Colonic mucosa (tissue), 4 donors: ENCODE measurements at regions not wholly inside any gene's neighbourhood (a gene's known extent, or its start where the extent isn't known, plus 50 kb on each side); places are given as distances from the start of the nearest gene placed in this dataset.

Experiments
- DNase-seq: peaks from one replicate; pipeline ENCODE4 v3.0.0-alpha.2; 2020
- H3K27ac ChIP-seq: fragments of 200-600 bp; one replicate; pipeline ENCODE4 v1.8.0; 2021
- H3K27me3 ChIP-seq: fragments of 200-600 bp; one replicate; pipeline ENCODE4 v1.8.0; 2021
- H3K36me3 ChIP-seq: fragments of 200-600 bp; one replicate; pipeline ENCODE4 v1.8.0; 2021
- H3K4me1 ChIP-seq: fragments of 200-600 bp; one replicate; pipeline ENCODE4 v1.8.0; 2021; ENCODE audit warnings: mild to moderate bottlenecking
- H3K4me3 ChIP-seq: fragments of 200-600 bp; one replicate; pipeline ENCODE4 v1.8.0; 2021
- H3K9ac ChIP-seq, 2 donors: one replicate each; pipeline ENCODE4 v1.7.0; 2013; ENCODE audit warnings: control low read depth in 2 of 2, low read depth in 2 of 2, low read length in 2 of 2
- H3K9me3 ChIP-seq: fragments of 200-600 bp; one replicate; pipeline ENCODE4 v1.8.0; 2021
- intact Hi-C: fragments of 100-400 bp; cut with DNase I; formaldehyde crosslinking; loops from one replicate; pipeline ENCODE4 v1.14.1; 2022
- TF ChIP-seq, protein P1 (sequence below): fragments of 200-600 bp; IDR thresholded peaks from one replicate; pipeline ENCODE4 v1.8.0; 2022; ENCODE audit warnings: antibody characterized with exemption, mild to moderate bottlenecking
- donor health status: healthy.
- donor health status: DM: no; HTN: no; CAD: no.
- donor health status: DM: no; HTN: no; CAD: no.

DNA sequence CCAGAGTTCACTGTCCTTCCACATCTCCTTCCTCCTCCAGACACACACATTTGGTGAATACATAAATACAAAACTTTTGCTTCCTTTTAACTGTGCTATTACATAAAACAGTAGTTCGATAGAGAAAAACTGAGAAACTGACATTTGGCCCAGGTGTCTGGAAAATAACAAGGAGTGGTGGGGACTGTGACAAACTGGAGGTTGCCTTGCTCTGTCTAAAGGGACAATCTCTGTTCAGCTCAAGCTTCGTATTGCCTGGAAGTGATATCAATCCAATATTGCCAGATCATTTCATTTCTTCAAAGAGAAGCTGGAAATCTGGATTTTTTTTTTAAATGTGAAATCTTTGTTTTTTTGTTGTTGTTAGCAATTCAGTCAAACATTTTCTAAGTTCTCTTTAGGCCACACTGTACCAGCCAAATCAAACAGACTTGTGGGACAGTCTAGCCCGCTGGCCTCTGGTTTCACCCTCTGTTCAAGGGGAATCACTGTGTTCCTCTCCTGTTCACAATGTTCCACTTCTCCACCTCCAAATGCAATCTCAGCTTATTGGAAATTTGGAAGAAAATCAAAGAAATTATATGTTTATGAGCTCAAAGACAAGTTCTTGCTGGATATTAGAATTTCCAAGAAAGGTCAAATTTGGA lies 612.5 kb downstream of the KIF4B start:
- H3K9me3 ChIP-seq, result no peaks in the 10 kb centered on the region
- no peaks in the 10 kb centered on the region for H3K36me3 ChIP-seq
- H3K4me3 ChIP-seq, result no peak overlapping the region
- intact Hi-C loops, result no loop called here
- H3K27ac ChIP-seq, result peak overlapping the region; percentile 62
- DNase-seq, result no peak
- TF ChIP-seq, protein P1, sequence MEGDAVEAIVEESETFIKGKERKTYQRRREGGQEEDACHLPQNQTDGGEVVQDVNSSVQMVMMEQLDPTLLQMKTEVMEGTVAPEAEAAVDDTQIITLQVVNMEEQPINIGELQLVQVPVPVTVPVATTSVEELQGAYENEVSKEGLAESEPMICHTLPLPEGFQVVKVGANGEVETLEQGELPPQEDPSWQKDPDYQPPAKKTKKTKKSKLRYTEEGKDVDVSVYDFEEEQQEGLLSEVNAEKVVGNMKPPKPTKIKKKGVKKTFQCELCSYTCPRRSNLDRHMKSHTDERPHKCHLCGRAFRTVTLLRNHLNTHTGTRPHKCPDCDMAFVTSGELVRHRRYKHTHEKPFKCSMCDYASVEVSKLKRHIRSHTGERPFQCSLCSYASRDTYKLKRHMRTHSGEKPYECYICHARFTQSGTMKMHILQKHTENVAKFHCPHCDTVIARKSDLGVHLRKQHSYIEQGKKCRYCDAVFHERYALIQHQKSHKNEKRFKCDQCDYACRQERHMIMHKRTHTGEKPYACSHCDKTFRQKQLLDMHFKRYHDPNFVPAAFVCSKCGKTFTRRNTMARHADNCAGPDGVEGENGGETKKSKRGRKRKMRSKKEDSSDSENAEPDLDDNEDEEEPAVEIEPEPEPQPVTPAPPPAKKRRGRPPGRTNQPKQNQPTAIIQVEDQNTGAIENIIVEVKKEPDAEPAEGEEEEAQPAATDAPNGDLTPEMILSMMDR, result no peak
- no peak overlapping the region for H3K9ac ChIP-seq
- no peaks in the 10 kb centered on the region for H3K27me3 ChIP-seq
- no peaks in the 10 kb centered on the region for H3K4me1 ChIP-seq

DNA sequence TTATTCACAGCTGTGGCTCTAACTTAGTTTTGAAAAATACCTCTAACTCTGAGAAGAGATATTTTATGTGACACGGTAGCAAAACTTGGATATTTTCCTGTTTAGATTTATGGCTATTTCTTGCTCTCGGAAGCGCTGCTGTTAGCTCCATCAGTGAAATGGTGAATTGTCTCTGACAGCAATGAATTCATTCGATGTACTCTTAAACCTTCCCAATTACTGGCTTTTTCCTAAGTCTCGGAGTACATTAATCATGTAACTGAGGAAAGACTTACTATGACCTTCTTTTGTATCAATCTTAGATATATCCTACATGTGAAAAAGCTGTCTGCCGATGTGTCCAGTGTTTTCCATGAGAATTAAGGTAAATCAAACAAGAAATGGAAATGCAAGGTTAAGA lies 613.0 kb downstream of the KIF4B start:
- Histone ChIP-seq H3K27ac (no peak overlapping the region), H3K27me3 (no peaks in the 10 kb centered on the region), H3K9ac (no peak overlapping the region), H3K4me1 (no peaks in the 10 kb centered on the region), H3K4me3 (no peak overlapping the region), H3K9me3 (no peaks in the 10 kb centered on the region), H3K36me3 (no peaks in the 10 kb centered on the region)
- TF ChIP-seq, protein P1, result no peak
- no peak for DNase-seq
- intact Hi-C loops, result no loop called here

DNA sequence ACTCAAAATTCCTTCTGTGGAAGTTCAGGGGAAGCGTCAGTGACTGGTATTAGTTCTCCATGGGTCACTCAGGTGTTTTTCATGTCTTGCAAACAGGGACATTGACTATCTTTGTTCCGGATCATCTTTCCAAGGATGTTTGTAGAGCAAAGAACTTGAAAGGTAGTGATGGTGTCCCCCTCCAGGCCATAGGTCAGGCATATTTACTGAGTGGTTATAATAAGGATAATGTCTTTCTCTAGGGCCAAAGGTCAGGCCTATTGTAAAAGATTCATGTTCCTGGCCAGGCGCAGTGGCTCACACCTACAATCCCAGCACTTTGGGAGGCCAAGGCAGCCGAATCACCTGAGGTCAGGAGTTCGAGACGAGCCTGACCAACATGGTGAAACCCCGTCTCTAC lies 614.8 kb downstream of the KIF4B start:
- peak; percentile 22 for DNase-seq
- intact Hi-C loops, result no loop called here

DNA sequence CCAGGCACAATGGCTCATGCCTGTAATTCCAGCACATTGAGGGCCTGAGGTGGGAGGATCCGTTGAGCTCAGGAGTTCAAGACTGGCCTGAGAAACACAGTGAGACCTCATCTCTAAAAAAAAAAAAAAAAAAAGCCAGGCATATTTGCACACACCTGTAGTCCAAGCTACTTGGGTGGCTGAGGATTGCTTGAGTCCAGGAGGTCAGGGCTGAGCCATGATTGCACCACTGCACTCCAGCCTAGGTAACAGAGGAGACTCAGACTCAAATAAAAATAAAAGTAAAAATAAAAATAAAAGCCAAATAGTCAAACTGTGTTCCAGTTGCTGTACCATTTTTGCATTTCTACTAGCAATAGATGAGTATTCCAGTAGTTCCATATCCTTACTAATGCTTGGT lies 616.0 kb downstream of the KIF4B start:
- Histone ChIP-seq H3K27ac (no peak overlapping the region), H3K4me1 (no peaks in the 10 kb centered on the region), H3K36me3 (no peaks in the 10 kb centered on the region), H3K4me3 (no peak overlapping the region), H3K27me3 (no peaks in the 10 kb centered on the region), H3K9ac (no peak overlapping the region), H3K9me3 (no peaks in the 10 kb centered on the region)
- intact Hi-C loops, result no loop called here
- DNase-seq, result no peak
- TF ChIP-seq, protein P1, result no peak

More for the DNA sequence above, 614.8 kb downstream of the KIF4B start:
- Histone ChIP-seq H3K4me1 (no peaks in the 10 kb centered on the region), H3K27ac (no peak overlapping the region), H3K4me3 (no peak overlapping the region), H3K36me3 (no peaks in the 10 kb centered on the region), H3K9me3 (no peaks in the 10 kb centered on the region), H3K9ac (no peak overlapping the region), H3K27me3 (no peaks in the 10 kb centered on the region)
- TF ChIP-seq, protein P1, result no peak

DNA sequence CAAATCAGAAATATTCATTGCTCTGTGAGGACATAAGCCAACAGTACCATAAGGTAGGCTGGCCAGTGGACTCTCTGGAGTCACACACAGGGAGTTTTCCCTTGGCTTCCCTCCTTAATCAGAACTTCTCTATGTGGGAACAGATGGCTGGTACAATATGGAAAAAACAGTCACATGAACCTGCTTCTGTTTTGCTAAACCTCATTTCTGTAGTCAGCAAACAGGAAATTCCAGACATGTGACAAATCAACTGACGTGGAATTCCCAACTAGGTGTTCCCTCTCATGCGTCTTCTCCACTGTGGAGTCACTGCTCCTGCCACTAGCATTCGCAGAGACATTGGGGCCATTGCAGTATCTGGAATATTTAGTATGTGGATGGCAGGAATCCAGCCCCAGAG lies 617.6 kb downstream of the KIF4B start:
- Histone ChIP-seq H3K27ac (no peak overlapping the region), H3K27me3 (no peaks in the 10 kb centered on the region), H3K4me1 (no peaks in the 10 kb centered on the region), H3K36me3 (no peaks in the 10 kb centered on the region), H3K9me3 (no peaks in the 10 kb centered on the region), H3K9ac (no peak overlapping the region), H3K4me3 (no peak overlapping the region)
- DNase-seq, result no peak
- TF ChIP-seq, protein P1, result no peak
- intact Hi-C loops, result no loop called here
